Ectodermal cell (in vitro differentiated cells): ENCODE measurements at regions not wholly inside any gene's neighbourhood (a gene's known extent, or its start where the extent isn't known, plus 50 kb on each side); places are given as distances from the start of the nearest gene placed in this dataset.

Experiments used
- H3K27ac ChIP-seq: 2 replicates; pipeline ENCODE4 v1.7.0; 2013; ENCODE audit warnings: mild to moderate bottlenecking, low read depth, low read length; ENCODE audit not compliant: insufficient read depth, poor library complexity, severe bottlenecking
- H3K27me3 ChIP-seq: 2 replicates; pipeline ENCODE4 v1.7.0; 2013; ENCODE audit warnings: mild to moderate bottlenecking, low read length; ENCODE audit not compliant: insufficient read depth, control insufficient read depth, poor library complexity, severe bottlenecking
- H3K36me3 ChIP-seq: one replicate; pipeline ENCODE4 v1.7.0; 2013; ENCODE audit warnings: low read length; ENCODE audit not compliant: control insufficient read depth, insufficient read depth
- H3K4me1 ChIP-seq: one replicate; pipeline ENCODE4 v1.7.0; 2013; ENCODE audit warnings: low read length; ENCODE audit not compliant: control insufficient read depth, insufficient read depth
- H3K4me3 ChIP-seq: 2 replicates; pipeline ENCODE4 v1.7.0; 2013; ENCODE audit warnings: low read depth, low read length, control low read depth; ENCODE audit not compliant: insufficient read depth
- H3K9me3 ChIP-seq: 2 replicates; pipeline ENCODE4 v1.7.0; 2013; ENCODE audit warnings: mild to moderate bottlenecking, low read length, moderate library complexity; ENCODE audit not compliant: control insufficient read depth
- WGBS, 2 experiments: methylation state at CpG; one replicate each; pipeline ENCODE4 v1.1.7; 2013; ENCODE audit warnings: missing lambda C conversion rate in 2 of 2; 5-methylcytosine and 5-hydroxymethylcytosine counted together

DNA sequence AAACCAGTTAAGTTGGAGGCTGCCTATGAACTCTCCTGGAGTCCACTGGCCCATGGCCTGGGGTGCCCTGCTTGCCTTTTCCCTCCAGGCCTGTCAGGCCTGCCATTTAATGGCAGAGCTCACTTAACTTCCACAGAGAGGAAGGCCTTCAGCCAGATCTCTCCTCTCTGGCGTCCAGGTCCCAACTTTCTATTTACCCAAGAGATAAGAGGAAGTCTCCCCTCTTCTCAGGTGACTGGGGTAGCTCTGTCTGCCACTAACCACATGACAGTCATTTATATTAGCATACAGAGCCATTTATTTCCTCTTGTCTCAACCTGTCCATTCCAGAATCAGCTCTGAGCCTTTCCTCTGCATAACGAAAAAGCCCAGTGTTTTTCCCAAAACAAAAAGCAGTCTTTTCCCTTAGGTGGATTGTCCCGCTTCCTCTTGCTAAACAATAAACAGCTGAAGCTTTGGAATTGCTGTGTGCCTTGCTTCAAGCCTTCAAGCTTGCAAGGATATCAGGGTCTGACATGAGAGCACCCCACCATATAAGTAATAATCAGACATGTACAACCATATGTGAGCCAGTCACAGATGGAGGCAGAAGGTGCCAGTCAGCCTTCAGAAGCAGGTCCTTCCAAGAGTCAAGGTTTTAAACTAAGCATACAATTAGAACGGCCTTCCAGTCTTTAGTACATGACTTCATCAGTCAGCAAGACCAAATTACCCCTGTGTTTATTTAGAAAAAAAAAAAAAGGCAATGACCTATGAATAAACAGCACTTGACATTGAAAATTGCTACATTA is 50.0 kb upstream of the CALM2 start:
- Histone ChIP-seq H3K27ac (no peak overlapping the region), H3K4me3 (no peak overlapping the region), H3K9me3 (no peaks in the 10 kb centered on the region), H3K4me1 (peaks cover 25% of the 10 kb centered on the region), H3K36me3 (no peaks in the 10 kb centered on the region), H3K27me3 (no peaks in the 10 kb centered on the region)
- 83 to 86% methylated on average over 4 of the region's 4 CpGs for WGBS, 2 experiments
